ENCODE measurements at regions not wholly inside any gene's neighbourhood (a gene's known extent, or its start where the extent isn't known, plus 50 kb on each side); places are given as distances from the start of the nearest gene placed in this dataset.

DNA sequence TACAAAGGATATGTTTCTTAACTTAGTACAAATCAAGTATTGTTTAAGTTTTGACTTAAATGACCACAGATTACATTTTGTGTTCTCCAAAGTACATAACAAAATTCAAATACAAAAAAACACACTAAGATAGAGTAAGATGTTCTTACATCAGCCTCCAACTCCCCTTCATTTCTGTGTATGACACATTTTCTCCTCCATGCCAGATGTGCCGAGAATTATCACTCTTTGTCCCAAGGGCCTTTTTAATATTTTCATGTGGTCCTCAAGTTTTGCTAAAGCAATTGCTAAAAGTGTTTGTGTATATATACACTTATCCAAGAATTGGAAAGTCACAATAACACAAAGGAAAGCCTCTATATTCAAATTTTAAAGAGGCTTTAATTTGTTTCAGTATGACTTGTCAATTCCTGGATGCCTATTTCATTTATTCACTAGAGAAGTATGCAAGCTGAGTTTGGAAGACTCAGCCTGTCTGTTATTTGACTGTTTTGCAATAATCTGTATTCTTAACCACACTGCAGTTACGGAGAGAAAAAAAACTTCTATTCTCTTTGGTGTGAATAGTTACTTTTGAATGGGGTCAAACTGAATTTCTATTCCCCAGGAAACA is 586.4 kb upstream of the SEMA3D start:
- no peak for DNase-seq

DNA sequence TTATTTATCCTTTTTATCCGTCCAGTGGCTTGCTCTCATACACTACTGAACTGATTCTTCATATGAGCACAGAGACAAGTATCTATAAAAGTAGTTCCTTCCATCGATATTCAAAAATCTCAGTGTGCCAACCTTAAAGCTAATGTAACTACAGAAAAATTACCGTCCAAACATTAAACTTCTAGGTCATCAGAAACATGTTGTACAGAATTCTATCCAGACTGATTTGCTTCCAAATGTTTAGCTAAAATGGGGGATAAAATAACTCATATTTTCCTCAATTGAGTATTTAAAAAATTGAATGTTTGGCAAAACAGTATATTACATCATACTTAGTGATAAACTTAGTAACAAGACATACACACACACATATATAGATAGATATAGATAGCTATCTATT is 584.7 kb upstream of the SEMA3D start:
- DNase-seq: no peak

DNA sequence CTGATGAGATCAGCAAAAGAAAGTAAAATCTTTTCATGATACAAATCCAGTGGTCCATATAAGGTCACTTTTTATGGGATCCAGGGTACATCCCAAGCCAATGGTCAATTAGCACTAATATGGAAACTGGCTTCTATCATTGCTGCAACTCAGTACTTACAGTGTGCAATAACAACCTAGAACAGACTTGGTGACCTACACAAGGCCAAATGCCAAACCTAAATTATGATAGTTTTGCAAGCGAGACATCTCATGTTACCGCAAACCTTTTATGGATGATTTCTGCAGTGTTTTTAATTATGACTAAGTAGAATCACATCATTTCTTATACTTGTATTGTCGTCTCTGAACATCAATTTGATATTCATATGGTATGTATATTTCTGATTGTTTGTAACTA is 583.5 kb upstream of the SEMA3D start:
- DNase-seq: no peak

DNA sequence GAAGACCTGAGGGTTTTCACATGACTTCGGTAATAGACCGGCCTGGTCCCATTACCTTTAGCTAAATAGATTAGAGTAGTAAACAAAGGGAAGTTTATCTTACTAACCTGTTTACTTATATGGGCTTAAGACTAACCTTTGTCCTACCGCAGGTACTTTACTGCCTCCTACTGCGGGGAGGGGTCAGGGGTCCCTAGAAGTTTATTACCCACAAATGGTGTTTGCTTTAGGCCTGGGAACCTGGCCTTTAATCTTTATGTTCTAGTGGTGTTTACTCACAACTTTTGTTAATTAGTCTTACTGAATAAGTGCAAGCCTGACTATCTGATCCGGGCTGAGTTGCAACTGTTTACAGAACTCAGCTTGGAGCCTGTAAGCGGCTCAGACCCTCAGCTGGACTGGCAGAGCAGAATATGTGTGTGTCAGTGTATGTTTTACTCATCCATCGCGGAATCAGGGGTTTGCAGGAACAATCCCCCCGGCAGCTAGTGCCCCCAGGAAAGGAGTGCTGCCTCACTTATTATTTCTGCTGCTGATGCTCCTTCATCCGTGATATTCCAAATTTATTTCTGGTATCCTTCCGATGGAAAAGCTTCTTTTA is 578.9 kb upstream of the SEMA3D start:
- no peak for DNase-seq

DNA sequence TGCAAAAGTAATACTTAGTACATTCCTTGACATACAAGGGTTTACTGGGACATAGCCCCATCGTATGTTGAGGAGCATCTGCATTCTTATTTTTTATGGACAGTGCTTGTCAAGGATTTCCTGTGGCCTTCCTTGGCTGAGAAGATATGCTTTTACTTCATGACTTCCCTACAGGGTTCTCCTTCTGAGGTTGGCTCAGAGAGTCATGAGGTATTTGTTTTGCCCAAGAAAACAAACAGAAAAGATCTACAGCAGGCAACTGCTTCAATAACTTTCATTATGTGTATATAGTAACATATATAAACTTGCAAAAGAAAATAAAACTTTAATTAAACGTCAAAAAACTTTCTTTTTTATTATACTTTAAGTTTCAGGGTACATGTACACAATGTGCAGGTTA is 577.2 kb upstream of the SEMA3D start:
- DNase-seq: no peak

DNA sequence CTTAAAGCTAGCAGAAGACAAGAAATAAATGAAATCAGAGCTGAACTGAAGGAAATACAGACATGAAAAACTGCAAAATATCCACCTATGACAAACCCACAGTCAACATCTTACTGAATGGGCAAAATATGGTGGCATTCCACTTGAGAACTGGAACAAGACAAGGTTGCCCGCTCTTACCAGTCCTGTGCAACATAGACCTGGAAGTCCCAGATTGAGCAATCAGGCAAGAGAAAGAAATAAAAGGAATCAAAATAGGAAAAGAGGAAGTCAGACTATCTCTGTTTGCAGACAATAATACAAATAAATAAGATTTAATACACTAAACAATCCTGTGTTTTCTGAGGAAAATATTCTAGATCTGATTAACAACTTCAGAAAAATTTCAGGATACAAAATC is 570.5 kb upstream of the SEMA3D start:
- DNase-seq: no peak

DNA sequence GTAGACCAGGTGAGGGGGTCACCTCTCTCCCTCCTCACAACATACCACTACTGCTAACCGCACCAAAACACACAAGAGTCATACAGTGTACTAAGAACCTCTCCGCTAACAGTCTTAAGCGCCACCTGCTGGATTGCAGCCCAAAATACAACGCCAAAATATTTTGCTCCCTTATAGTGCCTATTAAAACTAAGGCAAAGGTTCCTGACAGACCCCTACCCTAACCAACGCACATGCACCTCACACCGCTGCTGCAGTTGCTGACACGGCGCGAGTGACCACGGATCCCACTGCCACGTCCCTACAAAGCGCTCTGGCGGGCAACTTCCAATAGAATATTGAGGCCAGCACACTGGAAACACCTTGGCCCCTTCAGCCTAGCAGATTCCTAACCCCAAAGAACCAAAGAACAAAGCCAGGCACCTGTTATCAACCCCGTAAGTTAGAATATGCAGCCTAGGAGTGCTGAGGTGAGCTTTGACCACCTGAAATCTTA is 563.6 kb upstream of the SEMA3D start:
- DNase-seq: no peak

DNA sequence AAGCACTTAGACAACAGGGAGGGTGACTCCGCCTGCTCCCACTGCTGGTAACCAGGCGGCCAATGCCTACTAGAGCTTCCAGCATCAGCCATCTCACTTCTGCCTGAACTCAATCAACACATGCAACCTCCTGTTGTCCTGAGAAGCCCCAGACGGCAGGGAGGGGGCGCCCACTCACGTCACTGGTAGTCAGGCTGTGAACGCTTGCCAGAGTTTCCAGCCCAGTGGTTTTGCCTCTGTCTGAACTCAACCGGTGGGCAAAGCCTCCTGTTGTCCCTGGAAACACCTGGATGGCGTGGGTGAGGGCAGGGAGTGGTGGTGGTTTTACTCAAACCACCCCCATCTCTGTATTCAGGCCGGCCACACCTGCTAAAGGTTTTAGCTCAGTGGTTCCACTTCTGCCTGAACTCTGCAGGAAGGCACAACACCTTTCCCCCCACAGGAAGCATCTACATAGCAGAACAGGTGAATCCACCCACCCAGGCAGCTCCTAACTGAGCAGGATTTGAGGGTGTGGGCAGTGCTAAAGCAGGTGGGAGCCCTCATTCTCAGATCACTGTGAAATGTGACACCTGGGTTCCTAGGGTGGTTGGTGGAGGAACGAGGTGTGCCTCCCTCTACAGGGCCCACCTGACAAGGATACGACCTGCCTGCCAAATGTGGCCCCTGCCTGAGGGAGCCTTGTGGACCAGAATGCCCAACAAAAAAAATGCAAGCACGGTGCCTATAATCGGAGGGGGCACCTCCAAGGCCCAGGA is 563.0 kb upstream of the SEMA3D start:
- DNase-seq: no peak

DNA sequence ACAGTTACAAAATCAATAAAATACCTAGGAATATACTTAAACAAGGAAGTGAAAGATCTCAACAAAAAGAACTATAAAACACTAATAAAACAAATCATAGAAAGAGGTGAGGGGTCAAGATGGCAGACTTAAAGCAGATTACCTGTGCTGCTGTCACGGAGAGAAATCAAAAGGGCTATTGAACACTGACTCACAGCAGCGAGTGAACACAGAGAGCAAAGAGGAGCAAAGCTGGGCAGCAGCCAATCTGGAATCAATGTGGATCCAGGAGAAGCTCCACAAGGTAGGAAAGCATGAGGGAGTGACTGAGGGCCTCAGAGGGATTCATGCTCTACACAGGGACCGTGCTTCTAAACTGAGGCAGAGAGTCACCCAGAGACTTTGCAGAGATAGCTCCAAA is 562.0 kb upstream of the SEMA3D start:
- DNase-seq: no peak

DNA sequence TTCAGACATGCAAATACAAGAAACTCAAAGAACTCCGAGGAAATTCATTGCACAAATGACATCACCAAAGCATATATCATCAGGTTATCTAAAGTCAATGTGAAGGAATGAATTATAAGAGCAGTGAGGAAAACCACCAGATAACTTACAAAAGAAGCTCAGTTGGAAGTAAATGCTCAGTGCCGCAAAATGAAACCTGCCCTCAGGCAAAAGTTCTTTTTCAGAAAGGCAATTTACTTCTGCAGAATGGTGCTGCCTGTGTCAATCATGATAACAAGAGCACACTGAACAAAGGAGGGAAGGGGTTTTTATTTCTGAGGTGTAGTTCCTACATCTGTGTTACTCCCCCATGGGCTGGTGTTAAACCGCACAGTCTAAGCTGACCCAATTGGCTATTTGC is 550.6 kb upstream of the SEMA3D start:
- no peak for DNase-seq

DNA sequence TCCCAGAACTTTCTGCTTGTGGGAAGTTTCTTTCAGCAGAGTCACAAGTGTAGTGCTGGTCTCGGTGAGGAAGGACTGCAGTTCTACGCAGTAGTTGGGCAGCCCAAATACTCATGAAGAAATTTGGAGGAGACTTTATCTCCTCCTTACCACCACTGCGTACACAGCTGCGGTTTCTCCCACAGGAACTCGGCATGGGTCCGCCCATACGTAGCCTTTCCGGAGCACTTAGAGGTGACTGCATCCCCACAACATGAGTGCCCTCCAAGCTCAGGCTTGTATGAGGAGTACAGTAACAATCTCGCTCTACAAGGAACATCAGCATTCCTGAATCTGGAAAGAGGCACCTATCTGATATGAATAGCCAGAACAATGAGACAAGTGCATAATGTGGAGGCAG is 549.2 kb upstream of the SEMA3D start:
- no peak for DNase-seq

DNA sequence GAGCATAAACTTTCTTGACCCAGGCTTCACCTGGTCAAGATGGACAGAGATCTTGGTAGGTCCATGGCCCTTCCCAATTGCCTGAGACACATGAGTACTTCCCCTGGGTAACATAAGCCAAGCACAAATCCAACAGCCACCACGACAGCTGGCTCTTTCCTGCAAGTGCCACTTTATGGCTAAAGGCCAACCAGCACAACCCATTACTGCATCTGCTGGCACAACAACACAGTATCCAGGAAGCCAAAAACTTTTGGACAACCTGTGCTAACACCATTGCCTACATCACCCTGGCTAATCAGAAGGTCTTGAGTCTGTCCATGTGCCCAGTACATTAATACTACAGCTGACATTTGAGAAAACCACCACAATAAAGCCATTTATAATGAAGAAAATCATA is 548.0 kb upstream of the SEMA3D start:
- no peak for DNase-seq

DNA sequence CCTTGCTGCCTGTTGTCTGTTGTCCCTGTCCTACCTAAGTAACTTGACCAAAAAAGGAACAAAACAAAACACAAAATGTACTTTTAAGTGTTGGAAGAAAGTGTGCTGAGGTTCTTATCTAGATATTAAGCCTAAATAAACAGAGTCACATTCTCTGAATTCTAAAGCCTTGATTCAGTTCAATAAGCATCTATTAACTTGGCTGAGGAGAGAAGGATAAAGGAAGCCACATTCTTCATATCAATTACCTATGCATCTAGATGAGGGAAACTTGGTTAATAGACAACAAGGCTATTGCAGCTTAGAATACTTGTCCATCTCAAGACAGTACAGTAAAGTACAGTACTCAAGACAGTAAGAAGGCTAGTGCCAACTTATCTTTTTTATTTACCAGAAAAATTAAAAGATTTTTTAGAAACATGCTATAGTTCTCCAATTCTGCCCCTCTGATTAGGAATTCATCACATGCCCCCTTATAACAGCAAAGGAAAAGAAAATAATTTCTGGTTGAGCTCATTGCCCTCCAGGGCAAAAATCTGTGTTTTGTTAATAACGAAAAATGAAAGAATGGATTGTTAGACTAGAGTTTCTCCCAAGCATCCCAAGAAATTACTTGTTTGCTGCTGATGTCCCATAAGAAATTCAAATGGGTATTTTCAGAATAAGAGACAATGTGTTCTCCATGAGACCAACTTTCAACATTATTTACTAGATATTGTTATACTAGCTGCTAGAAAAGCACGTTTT is 546.5 kb upstream of the SEMA3D start:
- no peak for DNase-seq

DNA sequence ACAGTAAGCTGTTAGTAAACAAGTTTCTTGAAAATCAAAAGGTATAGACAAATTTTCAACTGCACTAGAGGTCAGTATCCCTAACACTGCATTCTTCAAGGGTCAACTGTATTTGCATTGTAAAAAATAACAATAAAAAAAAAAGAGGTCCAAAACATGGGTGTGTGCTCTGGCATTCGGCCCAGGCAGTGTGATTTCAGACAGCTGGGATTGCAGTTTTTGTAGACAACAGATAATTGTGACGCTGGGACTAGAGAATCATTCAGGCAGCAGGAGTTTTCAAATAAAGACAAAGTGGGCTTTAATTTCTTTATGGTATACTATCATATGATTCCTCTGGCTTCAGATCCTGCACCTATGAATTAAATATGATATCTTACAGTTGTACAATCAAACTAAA is 543.2 kb upstream of the SEMA3D start:
- no peak for DNase-seq

DNA sequence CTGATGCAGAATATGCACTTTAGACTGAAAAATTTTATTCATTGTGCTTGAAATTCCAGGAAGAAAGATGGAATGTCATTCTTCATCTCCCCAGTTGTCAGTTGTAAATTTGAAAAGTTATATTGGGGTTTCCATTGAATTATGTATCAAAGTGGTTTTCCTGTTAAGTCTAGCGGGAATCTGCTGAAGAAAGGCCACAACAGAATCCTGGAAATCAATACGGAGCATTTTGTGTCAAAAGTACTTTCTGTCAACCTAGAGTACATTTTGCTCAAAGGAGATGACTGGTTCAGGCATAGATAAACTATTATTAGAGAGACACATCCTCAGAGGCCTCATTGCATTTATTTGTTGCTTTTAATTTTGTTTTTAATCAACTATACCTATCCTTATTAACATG is 538.2 kb upstream of the SEMA3D start:
- DNase-seq: no peak

DNA sequence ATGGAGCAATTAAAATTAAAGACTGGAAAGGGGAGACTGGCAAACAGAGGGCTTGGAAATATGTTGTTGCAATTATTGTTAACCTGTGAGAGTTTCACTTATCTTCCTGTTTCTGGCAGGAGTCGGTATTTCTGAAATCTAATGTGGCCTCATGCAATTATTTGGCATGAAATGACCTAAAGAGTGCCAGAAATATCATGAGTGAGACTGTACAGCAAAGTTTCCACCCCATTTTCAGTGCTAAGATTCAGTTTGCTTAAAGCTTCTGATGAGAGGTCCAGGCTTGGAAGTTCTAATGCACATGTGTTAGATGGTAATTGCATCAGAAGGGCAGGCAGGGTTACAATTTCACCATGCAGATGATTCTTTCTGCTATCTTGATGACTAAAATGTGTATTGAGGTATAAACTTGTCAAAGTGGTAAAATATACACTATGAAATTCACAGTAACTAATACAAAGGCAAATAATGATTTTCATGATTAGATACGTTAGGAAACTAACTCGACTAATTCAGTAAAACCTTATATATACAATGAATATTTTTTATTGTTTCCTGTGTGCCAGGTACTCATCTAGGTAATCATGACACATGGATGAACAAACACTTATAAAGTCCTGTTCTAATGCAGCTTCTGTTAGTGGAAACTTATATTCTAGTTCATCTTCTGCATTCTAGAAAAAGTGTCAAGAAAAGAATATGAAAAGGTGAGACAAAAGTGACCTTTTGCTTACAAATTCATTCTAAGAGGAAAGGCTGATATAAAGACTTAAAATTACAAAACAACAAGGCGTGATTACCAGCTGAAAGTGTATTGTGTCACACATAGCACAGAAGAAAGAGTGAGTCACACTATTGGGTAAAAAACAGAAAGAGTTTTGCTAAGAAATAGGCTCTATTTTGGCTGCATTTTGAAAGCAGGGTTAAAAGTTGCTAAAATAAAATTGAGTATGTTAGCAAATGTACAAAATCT is 533.4 kb upstream of the SEMA3D start:
- no peak for DNase-seq

DNA sequence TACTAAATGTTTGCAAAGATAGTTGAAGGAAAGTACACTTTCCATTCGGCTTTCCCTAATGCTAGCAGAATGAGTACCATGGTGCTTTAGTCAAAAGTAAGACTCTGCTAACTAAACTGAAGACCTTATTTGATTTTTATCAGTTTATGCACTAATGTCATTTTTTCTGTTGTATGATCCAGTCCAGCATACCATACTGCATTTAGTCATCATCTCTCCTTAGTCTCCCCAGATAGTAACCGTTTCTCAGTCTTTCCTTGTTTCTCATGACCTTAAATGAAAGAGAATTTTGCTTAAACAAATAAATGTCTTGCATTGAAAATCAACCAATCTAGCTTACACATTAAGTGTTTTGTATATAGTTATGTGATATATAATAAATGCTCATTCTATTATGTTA is 529.5 kb upstream of the SEMA3D start:
- no peak for DNase-seq

DNA sequence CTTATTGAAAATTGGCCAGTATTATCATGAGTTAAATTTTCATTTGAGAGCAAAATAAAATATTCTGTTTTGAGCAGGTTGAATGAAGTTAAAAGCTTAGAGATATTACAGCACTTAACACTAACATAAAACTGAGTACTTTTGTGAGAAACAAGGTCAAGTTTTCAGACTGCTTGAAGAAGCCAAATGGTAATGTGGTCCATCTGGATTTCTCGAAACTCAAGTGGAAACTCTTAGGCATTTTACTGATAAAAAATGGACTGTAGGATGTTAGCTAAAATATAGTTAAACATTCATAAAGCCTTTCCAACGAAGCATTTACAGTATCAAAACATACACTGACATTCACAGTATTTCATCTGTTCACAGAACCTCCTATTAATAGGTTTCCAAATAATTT is 528.1 kb upstream of the SEMA3D start:
- no peak for DNase-seq

DNA sequence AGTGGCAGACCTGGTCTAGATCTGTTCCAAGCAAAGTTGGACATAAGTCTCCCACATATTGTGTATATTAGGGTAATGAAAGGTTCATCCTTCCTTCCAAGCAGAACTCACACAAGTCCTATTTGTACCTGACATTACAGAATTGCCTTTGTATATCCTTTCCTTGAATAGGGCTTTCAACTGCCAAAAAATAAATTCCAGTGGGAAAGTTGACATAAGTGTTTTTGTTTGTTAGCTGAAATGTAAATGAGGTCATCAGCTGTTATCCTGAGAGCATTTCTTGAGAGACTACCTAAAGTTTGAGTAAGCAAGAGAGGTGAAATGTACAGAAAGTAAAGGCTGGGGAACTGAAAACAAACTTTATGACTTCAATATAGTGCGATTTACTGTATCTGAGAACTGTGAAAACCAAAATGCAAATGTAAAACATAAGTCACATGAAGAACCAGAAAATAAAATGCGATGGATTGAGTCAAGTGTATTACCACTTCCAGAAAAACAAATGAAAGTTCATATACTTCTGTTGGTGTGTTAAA is 527.3 kb upstream of the SEMA3D start:
- DNase-seq: no peak

DNA sequence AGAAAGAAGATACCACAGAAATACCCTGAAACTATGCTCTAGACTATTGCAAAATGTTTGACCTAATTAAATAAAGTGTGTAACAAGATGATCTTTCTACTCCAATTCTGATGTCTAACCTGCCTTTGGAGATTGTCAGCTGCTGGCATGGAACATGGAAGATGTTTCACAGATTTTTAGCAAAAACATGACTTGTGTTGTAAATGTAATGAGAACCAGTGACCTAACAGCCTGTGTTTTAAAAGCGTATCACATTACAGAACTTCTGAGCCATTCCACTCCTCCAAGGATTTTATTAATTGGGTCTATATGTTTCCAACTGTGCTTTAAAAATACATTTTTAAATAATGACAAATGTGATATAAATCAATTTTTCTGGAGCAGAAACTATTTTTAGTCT is 526.3 kb upstream of the SEMA3D start:
- no peak for DNase-seq

DNA sequence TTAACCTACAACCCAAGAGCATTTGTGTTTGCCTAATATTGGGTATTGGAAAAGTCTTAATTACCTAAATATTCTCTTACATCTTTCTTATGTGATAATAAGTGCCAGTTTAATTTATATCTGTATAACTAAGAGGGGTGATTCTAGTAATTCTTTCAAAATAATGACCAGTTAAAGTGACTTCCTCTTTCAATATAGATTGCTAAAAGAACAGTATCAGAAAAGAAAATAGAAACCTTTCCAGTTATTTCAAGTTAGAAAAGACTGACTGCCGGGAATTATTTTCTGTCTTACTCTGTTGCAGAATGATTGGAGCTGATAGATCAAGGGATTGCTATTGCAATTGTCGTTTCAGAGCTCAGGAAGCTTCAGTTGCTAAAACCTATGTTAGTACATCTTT is 525.0 kb upstream of the SEMA3D start:
- no peak for DNase-seq

DNA sequence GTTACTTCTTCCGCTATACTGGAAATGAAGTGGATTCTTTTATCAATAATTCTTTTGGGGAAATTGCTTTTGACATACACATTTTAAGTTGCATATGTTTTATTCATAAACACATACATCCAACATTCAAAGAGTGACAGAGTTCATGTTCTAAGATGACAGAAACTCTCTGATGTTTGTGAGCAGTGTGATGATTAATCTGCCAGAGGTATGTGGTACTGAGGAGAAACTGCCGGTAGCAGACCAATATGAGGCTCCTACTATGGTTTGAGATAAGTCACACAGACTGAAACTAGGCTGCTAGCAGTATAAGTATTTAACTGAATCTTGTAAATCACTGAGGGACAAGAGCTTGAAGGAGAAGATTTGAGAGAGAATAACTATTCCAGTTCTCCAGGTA is 524.1 kb upstream of the SEMA3D start:
- no peak for DNase-seq
